Osteocyte (in vitro differentiated cells): ENCODE measurements at regions not wholly inside any gene's neighbourhood (a gene's known extent, or its start where the extent isn't known, plus 50 kb on each side); places are given as distances from the start of the nearest gene placed in this dataset.

Experiments used
- DNase-seq: peaks from one replicate; pipeline ENCODE4 v3.0.0; 2021; ENCODE audit warnings: mixed read lengths; ENCODE audit not compliant: unreplicated experiment; ENCODE audit errors: extremely low spot score
- H3K27ac Mint-ChIP-seq: one replicate; pipeline ENCODE4 v1.8.0; 2021; ENCODE audit warnings: mild to moderate bottlenecking, mixed read lengths; ENCODE audit not compliant: unreplicated experiment
- H3K27me3 Mint-ChIP-seq: one replicate; pipeline ENCODE4 v1.8.0; 2021; ENCODE audit warnings: mixed read lengths; ENCODE audit not compliant: unreplicated experiment
- H3K36me3 Mint-ChIP-seq: one replicate; pipeline ENCODE4 v1.8.0; 2021; ENCODE audit warnings: mixed read lengths; ENCODE audit not compliant: unreplicated experiment
- H3K4me1 Mint-ChIP-seq: one replicate; pipeline ENCODE4 v1.8.0; 2021; ENCODE audit warnings: mixed read lengths; ENCODE audit not compliant: unreplicated experiment
- H3K4me3 Mint-ChIP-seq: one replicate; pipeline ENCODE4 v1.8.0; 2021; ENCODE audit warnings: mild to moderate bottlenecking, moderate library complexity, mixed read lengths; ENCODE audit not compliant: unreplicated experiment
- H3K9me3 Mint-ChIP-seq: one replicate; pipeline ENCODE4 v1.8.0; 2021; ENCODE audit warnings: mixed read lengths; ENCODE audit not compliant: unreplicated experiment
- TF ChIP-seq, protein P1 (sequence below): fragments of 200-600 bp; sonication (generic); IDR thresholded peaks from 2 replicates; pipeline ENCODE4 v1.5.0; 2021; ENCODE audit warnings: antibody characterized with exemption, mild to moderate bottlenecking, moderate library complexity

DNA sequence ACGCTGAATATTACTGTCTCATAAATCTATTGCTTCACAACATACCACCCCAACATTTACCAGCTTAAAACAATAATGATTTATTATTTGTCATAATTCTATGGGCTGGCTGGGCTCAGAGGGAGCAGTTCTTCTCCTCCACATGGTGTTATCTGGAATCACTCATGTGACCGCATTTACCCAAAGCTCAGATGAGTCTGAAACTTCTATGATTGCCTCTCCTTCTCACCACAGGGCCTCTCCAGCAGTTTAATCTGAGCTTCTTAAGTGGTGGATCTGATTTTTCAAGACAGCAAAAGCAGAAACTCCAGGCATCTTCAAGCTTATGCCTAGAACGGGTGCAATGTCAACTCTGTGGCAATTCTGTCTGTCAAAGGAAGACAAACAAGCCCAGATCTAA lies 210.3 kb upstream of the ADRA1B start:
- H3K27me3 Mint-ChIP-seq = peaks cover 67% of the 10 kb centered on the region
- TF ChIP-seq, protein P1, sequence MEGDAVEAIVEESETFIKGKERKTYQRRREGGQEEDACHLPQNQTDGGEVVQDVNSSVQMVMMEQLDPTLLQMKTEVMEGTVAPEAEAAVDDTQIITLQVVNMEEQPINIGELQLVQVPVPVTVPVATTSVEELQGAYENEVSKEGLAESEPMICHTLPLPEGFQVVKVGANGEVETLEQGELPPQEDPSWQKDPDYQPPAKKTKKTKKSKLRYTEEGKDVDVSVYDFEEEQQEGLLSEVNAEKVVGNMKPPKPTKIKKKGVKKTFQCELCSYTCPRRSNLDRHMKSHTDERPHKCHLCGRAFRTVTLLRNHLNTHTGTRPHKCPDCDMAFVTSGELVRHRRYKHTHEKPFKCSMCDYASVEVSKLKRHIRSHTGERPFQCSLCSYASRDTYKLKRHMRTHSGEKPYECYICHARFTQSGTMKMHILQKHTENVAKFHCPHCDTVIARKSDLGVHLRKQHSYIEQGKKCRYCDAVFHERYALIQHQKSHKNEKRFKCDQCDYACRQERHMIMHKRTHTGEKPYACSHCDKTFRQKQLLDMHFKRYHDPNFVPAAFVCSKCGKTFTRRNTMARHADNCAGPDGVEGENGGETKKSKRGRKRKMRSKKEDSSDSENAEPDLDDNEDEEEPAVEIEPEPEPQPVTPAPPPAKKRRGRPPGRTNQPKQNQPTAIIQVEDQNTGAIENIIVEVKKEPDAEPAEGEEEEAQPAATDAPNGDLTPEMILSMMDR = no peak

DNA sequence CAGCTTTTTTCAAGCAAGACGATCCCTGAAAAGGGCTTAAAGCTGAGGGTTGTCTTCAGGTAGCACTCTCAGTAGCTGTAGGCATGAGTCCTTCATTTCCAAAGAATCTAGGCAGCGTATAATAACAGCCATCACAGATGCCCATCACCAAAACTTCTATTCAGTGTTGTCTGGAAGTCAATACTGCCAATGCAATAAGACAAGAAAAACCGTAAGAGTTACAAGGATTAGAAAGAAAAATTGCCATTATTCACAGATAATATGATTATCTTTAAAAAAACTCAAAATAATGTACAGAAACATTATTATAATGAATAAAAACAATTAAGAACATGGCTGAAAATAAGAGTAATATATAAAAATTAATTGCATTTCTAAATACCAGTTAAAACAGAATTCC lies 208.2 kb upstream of the ADRA1B start:
- H3K27me3 Mint-ChIP-seq = peaks cover 73% of the 10 kb centered on the region
- H3K4me1 Mint-ChIP-seq = peaks cover 9% of the 10 kb centered on the region
- no peak for DNase-seq
- H3K36me3 Mint-ChIP-seq = no peaks in the 10 kb centered on the region
- H3K4me3 Mint-ChIP-seq = no peak overlapping the region
- no peak overlapping the region for H3K27ac Mint-ChIP-seq
- H3K9me3 Mint-ChIP-seq = peaks cover 7% of the 10 kb centered on the region
- TF ChIP-seq, protein P1 = no peak

More for the DNA sequence above, 210.3 kb upstream of the ADRA1B start:
- peaks cover 7% of the 10 kb centered on the region for H3K9me3 Mint-ChIP-seq
- H3K36me3 Mint-ChIP-seq = no peaks in the 10 kb centered on the region
- H3K4me1 Mint-ChIP-seq = peaks cover 9% of the 10 kb centered on the region
- no peak overlapping the region for H3K27ac Mint-ChIP-seq
- DNase-seq = no peak
- H3K4me3 Mint-ChIP-seq = no peak overlapping the region

DNA sequence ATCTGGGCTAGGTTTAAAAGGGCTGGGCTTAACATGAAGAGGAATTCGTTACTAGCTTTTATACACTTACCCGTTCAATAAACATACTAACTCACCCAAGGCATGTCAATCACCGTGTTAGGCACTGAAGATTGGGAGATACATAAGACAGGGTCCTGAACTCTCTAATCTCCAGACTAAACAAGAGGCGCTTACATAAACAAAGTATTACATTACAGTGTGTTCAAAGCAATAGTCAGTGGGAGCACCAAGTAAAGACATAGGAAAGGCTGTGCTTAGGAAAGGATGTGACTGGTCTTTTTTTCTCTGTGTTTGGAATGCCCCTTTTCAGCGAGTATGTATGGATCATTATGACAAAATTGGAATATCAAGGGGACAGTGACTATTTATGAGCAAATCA lies 203.6 kb upstream of the ADRA1B start:
- TF ChIP-seq, protein P1 = no peak
- peaks cover 1% of the 10 kb centered on the region for H3K36me3 Mint-ChIP-seq
- no peaks in the 10 kb centered on the region for H3K4me1 Mint-ChIP-seq
- no peak for DNase-seq
- peaks cover 1% of the 10 kb centered on the region for H3K9me3 Mint-ChIP-seq
- H3K27ac Mint-ChIP-seq = no peak overlapping the region
- no peak overlapping the region for H3K4me3 Mint-ChIP-seq
- peaks cover 79% of the 10 kb centered on the region for H3K27me3 Mint-ChIP-seq

DNA sequence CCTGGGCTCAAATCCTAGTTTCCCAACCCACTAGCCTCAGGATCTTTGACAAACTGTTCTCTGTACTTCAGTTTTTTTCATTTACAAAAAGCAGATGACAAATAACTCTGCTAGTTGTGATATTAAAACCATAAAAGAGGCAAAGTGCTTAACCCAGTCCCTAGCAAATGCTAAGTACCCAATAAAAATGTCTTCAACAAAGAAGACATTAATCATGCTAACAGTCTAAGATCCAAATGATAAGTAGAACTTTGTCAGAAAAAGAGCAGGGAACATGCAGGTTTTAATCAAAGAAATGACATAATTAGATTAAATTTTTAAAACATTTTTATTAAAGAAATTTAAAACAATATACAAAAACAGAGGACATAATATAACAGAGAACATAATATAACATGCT lies 203.0 kb upstream of the ADRA1B start:
- peaks cover 1% of the 10 kb centered on the region for H3K36me3 Mint-ChIP-seq
- no peak overlapping the region for H3K4me3 Mint-ChIP-seq
- H3K9me3 Mint-ChIP-seq = no peaks in the 10 kb centered on the region
- TF ChIP-seq, protein P1 = no peak
- DNase-seq = no peak
- no peak overlapping the region for H3K27ac Mint-ChIP-seq
- peaks cover 82% of the 10 kb centered on the region for H3K27me3 Mint-ChIP-seq
- H3K4me1 Mint-ChIP-seq = no peaks in the 10 kb centered on the region

DNA sequence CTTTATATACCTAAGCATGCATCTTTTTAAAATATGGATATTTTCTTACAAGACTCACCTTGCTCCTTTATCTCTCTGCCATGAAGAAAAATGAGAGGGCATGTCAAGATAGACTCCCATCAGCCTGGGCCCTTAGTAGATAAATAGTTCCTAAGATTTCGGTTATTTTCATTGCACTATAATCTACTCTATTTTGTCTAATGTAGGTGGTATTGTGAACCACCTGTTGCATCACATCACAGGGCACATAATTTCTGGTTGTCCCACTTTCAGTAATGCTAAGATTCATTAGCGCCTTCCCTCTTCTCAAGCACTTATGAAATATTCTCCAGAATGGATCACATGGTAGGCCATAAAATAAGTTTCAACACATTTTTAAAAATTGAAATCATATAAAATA lies 202.5 kb upstream of the ADRA1B start:
- Mint-ChIP-seq H3K9me3 (no peaks in the 10 kb centered on the region), H3K27me3 (peaks cover 84% of the 10 kb centered on the region), H3K27ac (no peak overlapping the region), H3K4me1 (no peaks in the 10 kb centered on the region), H3K36me3 (peaks cover 1% of the 10 kb centered on the region), H3K4me3 (no peak overlapping the region)
- TF ChIP-seq, protein P1 = no peak
- no peak for DNase-seq
